ENCODE measurements at regions not wholly inside any gene's neighbourhood (a gene's known extent, or its start where the extent isn't known, plus 50 kb on each side); places are given as distances from the start of the nearest gene placed in this dataset.
"Not testable (repeated sequence)": the region's sequence is repeated elsewhere in the genome, so short reads cannot be mapped to it uniquely, and the experiment has no call there.

DNA sequence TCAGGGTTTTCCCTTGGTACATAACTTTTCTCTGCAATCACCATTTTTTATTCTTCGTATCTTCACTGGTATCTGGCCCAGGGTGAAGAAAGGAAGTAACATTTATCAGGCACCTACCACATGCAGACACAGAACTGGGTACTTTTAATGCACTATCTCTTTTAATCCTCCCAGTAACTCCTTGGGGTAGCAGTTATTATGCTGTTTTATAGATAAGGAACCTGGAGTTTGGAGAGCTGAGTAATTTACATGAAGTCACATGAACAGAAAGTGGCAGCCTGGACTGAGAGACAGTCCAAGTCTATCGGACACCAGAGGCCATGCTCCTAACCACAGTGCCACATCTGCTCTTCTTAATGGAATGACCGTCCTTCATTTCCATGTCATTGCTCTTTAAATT, 117.1 kb upstream of the PODXL start:
- ATAC-seq (replicated peaks) (no peak), DNase-seq (no peak)
- Mint-ChIP-seq H3K27me3 (peaks cover 29 to 87% of the 10 kb centered on the region in 2 donors), H3K4me1 (ENCODE audit: low read depth in 2 of 2) (peaks cover 0 to 2% of the 10 kb centered on the region in 2 donors), H3K27ac (no peak overlapping the region), H3K9me3 (no peaks in the 10 kb centered on the region), H3K4me3 (no peak overlapping the region), H3K36me3 (ENCODE audit: insufficient read depth) (no peaks in the 10 kb centered on the region)

GRCh38 chr7:131670406-131670805, 114.0 kb upstream of the PODXL start:
- ATAC-seq (replicated peaks), result no peak
- peaks cover 27 to 99% of the 10 kb centered on the region in 2 donors for H3K27me3 Mint-ChIP-seq
- H3K4me1 Mint-ChIP-seq (ENCODE audit: low read depth in 2 of 2), result peaks cover 0 to 2% of the 10 kb centered on the region in 2 donors
- no peaks in the 10 kb centered on the region for H3K9me3 Mint-ChIP-seq
- DNase-seq, result no peak
- H3K27ac Mint-ChIP-seq, result no peak overlapping the region
- H3K36me3 Mint-ChIP-seq (ENCODE audit: insufficient read depth), result no peaks in the 10 kb centered on the region
- no peak overlapping the region for H3K4me3 Mint-ChIP-seq

GRCh38 chr7:131667699-131668098, 111.3 kb upstream of the PODXL start:
- Mint-ChIP-seq H3K4me3 (no peak overlapping the region), H3K36me3 (ENCODE audit: insufficient read depth) (no peaks in the 10 kb centered on the region), H3K27me3 (peaks cover 15 to 89% of the 10 kb centered on the region in 2 donors), H3K9me3 (no peaks in the 10 kb centered on the region), H3K27ac (no peak overlapping the region), H3K4me1 (ENCODE audit: low read depth in 2 of 2) (no peaks in the 10 kb centered on the region)
- ATAC-seq (replicated peaks), result no peak
- DNase-seq, result no peak

- Mint-ChIP-seq H3K4me3 (no peak overlapping the region), H3K36me3 (ENCODE audit: insufficient read depth) (no peaks in the 10 kb centered on the region), H3K27me3 (peaks cover 13 to 62% of the 10 kb centered on the region in 2 donors), H3K9me3 (no peaks in the 10 kb centered on the region), H3K4me1 (ENCODE audit: low read depth in 2 of 2) (no peaks in the 10 kb centered on the region), H3K27ac (no peak overlapping the region)
- DNase-seq, result no peak
- ATAC-seq (replicated peaks), result no peak
These were observed 108.6 kb upstream of the PODXL start for GRCh38 chr7:131665021-131665420.

DNA sequence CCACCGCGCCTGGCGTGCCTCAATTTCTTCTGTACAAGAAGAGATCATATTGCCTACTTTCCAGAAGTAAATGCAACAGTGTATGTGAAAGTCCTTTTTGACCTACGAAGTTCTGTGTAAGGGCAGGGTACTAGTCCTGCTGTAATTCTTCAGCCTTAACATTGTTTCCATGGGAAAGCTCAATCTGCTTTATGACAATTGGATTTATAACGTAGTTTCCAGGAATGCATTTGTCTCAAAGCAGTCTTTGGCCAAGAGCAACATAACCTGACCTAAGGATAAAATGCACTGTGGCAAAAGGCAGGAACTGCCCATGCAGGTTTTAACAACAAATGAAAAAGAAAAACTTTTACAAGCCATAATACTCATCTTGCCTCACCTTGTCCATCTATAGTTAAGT, 108.1 kb upstream of the PODXL start:
- ATAC-seq (replicated peaks), result no peak
- peaks cover 13 to 58% of the 10 kb centered on the region in 2 donors for H3K27me3 Mint-ChIP-seq
- H3K9me3 Mint-ChIP-seq, result no peaks in the 10 kb centered on the region
- no peak overlapping the region for H3K27ac Mint-ChIP-seq
- H3K4me3 Mint-ChIP-seq, result no peak overlapping the region
- no peaks in the 10 kb centered on the region for H3K36me3 Mint-ChIP-seq (ENCODE audit: insufficient read depth)
- H3K4me1 Mint-ChIP-seq (ENCODE audit: low read depth in 2 of 2), result no peaks in the 10 kb centered on the region
- no peak for DNase-seq

DNA sequence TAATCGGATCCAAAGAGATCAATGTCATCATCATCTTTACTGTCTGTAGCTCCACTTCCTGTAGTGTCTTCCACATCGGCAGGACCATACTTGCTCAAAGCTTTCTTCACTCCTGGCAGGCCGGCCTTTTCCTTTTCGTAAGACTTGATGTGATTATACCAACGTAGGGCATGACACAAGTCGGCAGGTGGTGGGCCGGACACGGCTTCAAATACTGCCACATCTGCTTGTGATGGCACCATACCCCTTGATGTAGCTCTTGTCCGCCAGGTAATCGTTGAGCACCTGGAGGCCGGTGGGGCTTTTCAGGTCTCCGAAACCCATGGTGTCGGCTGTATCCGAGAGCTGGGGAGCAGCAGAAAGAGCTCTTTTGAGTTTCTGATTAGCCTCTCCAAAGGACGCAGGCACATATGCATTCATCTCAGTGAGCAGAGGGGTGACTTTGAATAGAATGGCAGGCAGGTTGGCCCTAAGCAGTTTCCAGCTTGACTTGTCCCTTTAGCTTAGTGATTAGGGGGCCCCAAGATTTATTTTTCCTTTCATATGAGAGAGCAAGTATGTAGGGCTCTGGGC, 106.0 kb upstream of the PODXL start:
- DNase-seq; H3K27ac Mint-ChIP-seq; H3K4me1 Mint-ChIP-seq (ENCODE audit: low read depth in 2 of 2); H3K9me3 Mint-ChIP-seq; H3K4me3 Mint-ChIP-seq; H3K36me3 Mint-ChIP-seq (ENCODE audit: insufficient read depth); ATAC-seq (replicated peaks): not testable (repeated sequence)
- H3K27me3 Mint-ChIP-seq, result peaks cover 9 to 40% of the 10 kb centered on the region in 2 donors

GRCh38 chr7:131657881-131658280, 101.5 kb upstream of the PODXL start:
- no peaks in the 10 kb centered on the region for H3K9me3 Mint-ChIP-seq
- ATAC-seq (replicated peaks) (no peak), DNase-seq (no peak)
- no peak overlapping the region for H3K4me3 Mint-ChIP-seq
- H3K4me1 Mint-ChIP-seq (ENCODE audit: low read depth in 2 of 2), result no peaks in the 10 kb centered on the region
- peaks cover 0 to 13% of the 10 kb centered on the region in 2 donors for H3K27me3 Mint-ChIP-seq
- no peaks in the 10 kb centered on the region for H3K36me3 Mint-ChIP-seq (ENCODE audit: insufficient read depth)
- H3K27ac Mint-ChIP-seq, result no peak overlapping the region

GRCh38 chr7:131656980-131657723, 100.7 kb upstream of the PODXL start:
- no peak overlapping the region for H3K27ac Mint-ChIP-seq
- ATAC-seq (replicated peaks), result no peak
- no peaks in the 10 kb centered on the region for H3K9me3 Mint-ChIP-seq
- no peaks in the 10 kb centered on the region for H3K36me3 Mint-ChIP-seq (ENCODE audit: insufficient read depth)
- no peak for DNase-seq
- H3K4me1 Mint-ChIP-seq (ENCODE audit: low read depth in 2 of 2), result no peaks in the 10 kb centered on the region
- peaks cover 0 to 13% of the 10 kb centered on the region in 2 donors for H3K27me3 Mint-ChIP-seq
- H3K4me3 Mint-ChIP-seq, result no peak overlapping the region

DNA sequence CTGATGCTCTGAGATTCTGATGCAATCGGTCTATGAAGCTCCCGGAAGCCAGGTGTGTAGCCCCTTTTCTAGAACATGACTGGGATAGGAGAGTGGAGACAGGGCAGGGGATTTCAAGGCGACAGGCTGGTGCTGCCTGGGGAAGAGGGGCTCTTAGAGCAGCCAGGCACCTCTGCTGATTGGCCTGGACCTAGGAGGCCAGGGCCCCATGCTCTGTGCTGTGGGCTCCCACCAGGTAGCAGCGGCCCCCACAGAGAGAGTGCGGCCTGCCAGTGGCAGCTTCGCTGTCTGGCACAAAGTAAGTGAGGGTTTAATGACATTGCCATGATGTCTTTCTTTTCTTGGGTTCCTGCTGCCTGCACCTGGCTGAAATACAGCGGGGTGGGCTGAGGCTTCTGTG, 99.4 kb upstream of the PODXL start:
- Mint-ChIP-seq H3K36me3 (ENCODE audit: insufficient read depth) (no peaks in the 10 kb centered on the region), H3K4me1 (ENCODE audit: low read depth in 2 of 2) (no peaks in the 10 kb centered on the region), H3K27me3 (peaks cover 6 to 13% of the 10 kb centered on the region in 2 donors), H3K4me3 (no peak overlapping the region), H3K27ac (no peak overlapping the region), H3K9me3 (no peaks in the 10 kb centered on the region)
- no peak for ATAC-seq (replicated peaks)
- DNase-seq, result no peak

GRCh38 chr7:131655447-131655846, 99.0 kb upstream of the PODXL start:
- no peak for DNase-seq
- ATAC-seq (replicated peaks), result no peak
- Mint-ChIP-seq H3K4me1 (ENCODE audit: low read depth in 2 of 2) (no peaks in the 10 kb centered on the region), H3K36me3 (ENCODE audit: insufficient read depth) (no peaks in the 10 kb centered on the region), H3K27me3 (peaks cover 6 to 13% of the 10 kb centered on the region in 2 donors), H3K27ac (no peak overlapping the region), H3K4me3 (no peak overlapping the region), H3K9me3 (no peaks in the 10 kb centered on the region)

GRCh38 chr7:131654668-131655326, 98.4 kb upstream of the PODXL start:
- no peaks in the 10 kb centered on the region for H3K9me3 Mint-ChIP-seq
- no peak overlapping the region for H3K4me3 Mint-ChIP-seq
- H3K4me1 Mint-ChIP-seq (ENCODE audit: low read depth in 2 of 2), result no peaks in the 10 kb centered on the region
- H3K27me3 Mint-ChIP-seq, result peaks cover 6 to 13% of the 10 kb centered on the region in 2 donors
- peak; percentile 78 to 85 (median 80) for DNase-seq
- ATAC-seq (replicated peaks), result peak; percentile 91
- H3K27ac Mint-ChIP-seq, result no peak overlapping the region
- no peaks in the 10 kb centered on the region for H3K36me3 Mint-ChIP-seq (ENCODE audit: insufficient read depth)

DNA sequence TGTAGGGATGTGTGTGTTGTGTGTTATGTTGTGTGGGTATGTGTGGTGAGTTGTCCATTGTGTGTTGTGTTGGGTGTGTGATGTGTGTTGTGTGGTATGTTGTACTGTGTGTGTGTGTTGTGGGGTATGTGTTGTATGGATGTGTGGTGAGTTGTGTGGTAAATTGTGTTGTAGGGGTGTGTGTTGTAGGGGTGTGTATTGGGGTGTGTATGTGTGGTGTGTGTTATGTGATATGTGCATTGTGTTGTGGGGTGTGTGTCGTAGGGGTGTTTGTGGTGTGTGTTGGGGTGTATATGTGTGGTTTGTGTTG, 97.8 kb upstream of the PODXL start:
- no peaks in the 10 kb centered on the region for H3K36me3 Mint-ChIP-seq (ENCODE audit: insufficient read depth)
- ATAC-seq (replicated peaks), result no peak
- no peak overlapping the region for H3K4me3 Mint-ChIP-seq
- H3K27ac Mint-ChIP-seq, result peak overlapping the region in 1 of 2 donors; percentile 5
- no peaks in the 10 kb centered on the region for H3K9me3 Mint-ChIP-seq
- no peak for DNase-seq
- peaks cover 6 to 13% of the 10 kb centered on the region in 2 donors for H3K27me3 Mint-ChIP-seq
- no peaks in the 10 kb centered on the region for H3K4me1 Mint-ChIP-seq (ENCODE audit: low read depth in 2 of 2)

- Mint-ChIP-seq H3K27ac (peak overlapping the region in 1 of 2 donors; percentile 5), H3K36me3 (ENCODE audit: insufficient read depth) (no peaks in the 10 kb centered on the region), H3K4me3 (no peak overlapping the region), H3K9me3 (no peaks in the 10 kb centered on the region), H3K4me1 (ENCODE audit: low read depth in 2 of 2) (no peaks in the 10 kb centered on the region), H3K27me3 (peaks cover 11 to 13% of the 10 kb centered on the region in 2 donors)
- DNase-seq (no peak), ATAC-seq (replicated peaks) (no peak)
These were observed 97.2 kb upstream of the PODXL start for GRCh38 chr7:131653418-131654248.

All from effector memory CD8-positive, alpha-beta T cell (primary cell).